Endodermal cell (in vitro differentiated cells): ENCODE measurements at regions not wholly inside any gene's neighbourhood (a gene's known extent, or its start where the extent isn't known, plus 50 kb on each side); places are given as distances from the start of the nearest gene placed in this dataset.

ENCODE experiments used
- DNase-seq: peaks from one replicate; pipeline ENCODE4 v3.0.0-alpha.2; 2017
- H3K27ac ChIP-seq: 2 replicates; pipeline ENCODE4 v1.5.1; 2013; ENCODE audit warnings: mild to moderate bottlenecking, low read depth, low read length, moderate library complexity
- H3K27me3 ChIP-seq: 2 replicates; pipeline ENCODE4 v1.6.1; 2013; ENCODE audit warnings: mild to moderate bottlenecking, low read length, moderate library complexity; ENCODE audit not compliant: insufficient read depth, control insufficient read depth, poor library complexity, severe bottlenecking
- H3K36me3 ChIP-seq: 2 replicates; pipeline ENCODE4 v1.7.0; 2013; ENCODE audit warnings: mild to moderate bottlenecking, low read length, moderate library complexity; ENCODE audit not compliant: control insufficient read depth, insufficient read depth
- H3K4me1 ChIP-seq: one replicate; pipeline ENCODE4 v1.7.0; 2013; ENCODE audit warnings: low read length; ENCODE audit not compliant: control insufficient read depth, insufficient read depth
- H3K4me3 ChIP-seq: 2 replicates; pipeline ENCODE4 v1.5.1; 2013; ENCODE audit warnings: mild to moderate bottlenecking, low read length, moderate library complexity
- H3K9ac ChIP-seq: 2 replicates; pipeline ENCODE4 v1.6.1; 2013; ENCODE audit warnings: mild to moderate bottlenecking, low read length, moderate library complexity; ENCODE audit not compliant: poor library complexity, severe bottlenecking; ENCODE audit errors: extremely low read depth
- H3K9me3 ChIP-seq: 2 replicates; pipeline ENCODE4 v1.6.1; 2013; ENCODE audit warnings: mild to moderate bottlenecking, low read length, moderate library complexity; ENCODE audit not compliant: control insufficient read depth
- H3K27ac Mint-ChIP-seq: 2 replicates; pipeline ENCODE4 v1.8.0; 2020; ENCODE audit warnings: mixed read lengths
- H3K27me3 Mint-ChIP-seq: 2 replicates; pipeline ENCODE4 v1.8.0; 2021; ENCODE audit warnings: mild to moderate bottlenecking, mixed read lengths; ENCODE audit not compliant: insufficient read depth
- H3K36me3 Mint-ChIP-seq: 2 replicates; pipeline ENCODE4 v1.8.0; 2020; ENCODE audit warnings: low read depth, mixed read lengths
- H3K4me1 Mint-ChIP-seq: 2 replicates; pipeline ENCODE4 v1.8.0; 2020; ENCODE audit warnings: mixed read lengths
- H3K4me3 Mint-ChIP-seq: 2 replicates; pipeline ENCODE4 v1.8.0; 2020; ENCODE audit warnings: mild to moderate bottlenecking, moderate library complexity, mixed read lengths
- H3K9me3 Mint-ChIP-seq: 2 replicates; pipeline ENCODE4 v1.8.0; 2020; ENCODE audit warnings: mild to moderate bottlenecking, mixed read lengths
- WGBS, 2 experiments: methylation state at CpG; one replicate each; pipeline versions ENCODE4 v1.1.5 to v1.1.7; 2013; ENCODE audit warnings: missing lambda C conversion rate in 2 of 2, mixed read lengths in 1 of 2; ENCODE audit not compliant: insufficient coverage in 1 of 2, insufficient read length in 1 of 2; 5-methylcytosine and 5-hydroxymethylcytosine counted together
- TF ChIP-seq, protein P1 (sequence below): fragments of 200-600 bp; sonication (generic); conservative IDR thresholded peaks from 2 replicates; pipeline ENCODE4 v1.5.0; 2021; ENCODE audit warnings: antibody characterized with exemption, mild to moderate bottlenecking

GRCh38 chr4:137307806-137308205 lies 224.5 kb downstream of the PCDH18 start:
- Histone ChIP-seq H3K27ac (no peak overlapping the region), H3K36me3 (no peaks in the 10 kb centered on the region), H3K4me3 (no peak overlapping the region), H3K9ac (no peak overlapping the region), H3K4me1 (peaks cover 3% of the 10 kb centered on the region), H3K27me3 (no peaks in the 10 kb centered on the region), H3K9me3 (peaks cover 10% of the 10 kb centered on the region)
- Mint-ChIP-seq H3K27me3 (no peaks in the 10 kb centered on the region), H3K4me3 (no peak overlapping the region), H3K9me3 (peaks cover 4% of the 10 kb centered on the region), H3K27ac (no peak overlapping the region), H3K36me3 (no peaks in the 10 kb centered on the region), H3K4me1 (peaks cover 14% of the 10 kb centered on the region)
- TF ChIP-seq, protein P1, sequence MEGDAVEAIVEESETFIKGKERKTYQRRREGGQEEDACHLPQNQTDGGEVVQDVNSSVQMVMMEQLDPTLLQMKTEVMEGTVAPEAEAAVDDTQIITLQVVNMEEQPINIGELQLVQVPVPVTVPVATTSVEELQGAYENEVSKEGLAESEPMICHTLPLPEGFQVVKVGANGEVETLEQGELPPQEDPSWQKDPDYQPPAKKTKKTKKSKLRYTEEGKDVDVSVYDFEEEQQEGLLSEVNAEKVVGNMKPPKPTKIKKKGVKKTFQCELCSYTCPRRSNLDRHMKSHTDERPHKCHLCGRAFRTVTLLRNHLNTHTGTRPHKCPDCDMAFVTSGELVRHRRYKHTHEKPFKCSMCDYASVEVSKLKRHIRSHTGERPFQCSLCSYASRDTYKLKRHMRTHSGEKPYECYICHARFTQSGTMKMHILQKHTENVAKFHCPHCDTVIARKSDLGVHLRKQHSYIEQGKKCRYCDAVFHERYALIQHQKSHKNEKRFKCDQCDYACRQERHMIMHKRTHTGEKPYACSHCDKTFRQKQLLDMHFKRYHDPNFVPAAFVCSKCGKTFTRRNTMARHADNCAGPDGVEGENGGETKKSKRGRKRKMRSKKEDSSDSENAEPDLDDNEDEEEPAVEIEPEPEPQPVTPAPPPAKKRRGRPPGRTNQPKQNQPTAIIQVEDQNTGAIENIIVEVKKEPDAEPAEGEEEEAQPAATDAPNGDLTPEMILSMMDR = no peak
- DNase-seq = no peak

DNA sequence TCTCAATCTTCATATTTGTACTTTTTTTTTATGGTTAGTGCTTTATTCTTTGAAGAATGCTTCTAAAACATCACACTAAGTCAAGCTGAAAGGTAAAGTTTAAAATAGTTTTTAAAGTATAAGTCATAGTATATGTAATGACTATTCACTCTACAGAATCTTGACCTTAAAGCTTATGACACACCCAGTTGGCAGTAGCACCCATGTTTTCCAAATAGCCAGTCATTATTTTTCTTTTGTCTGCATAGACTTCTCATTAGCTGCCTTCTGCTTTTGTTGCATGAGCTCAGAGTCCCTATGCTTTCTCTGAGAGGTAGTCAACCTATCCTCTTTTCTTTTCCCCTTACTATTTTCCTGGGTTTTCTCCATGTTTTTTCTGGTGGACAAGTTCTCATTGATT lies 231.5 kb downstream of the PCDH18 start:
- H3K4me1 Mint-ChIP-seq = peaks cover 7% of the 10 kb centered on the region
- H3K36me3 Mint-ChIP-seq = no peaks in the 10 kb centered on the region
- H3K9ac ChIP-seq = no peak overlapping the region
- no peaks in the 10 kb centered on the region for H3K36me3 ChIP-seq
- peaks cover 5% of the 10 kb centered on the region for H3K4me1 ChIP-seq
- H3K27me3 Mint-ChIP-seq = no peaks in the 10 kb centered on the region
- no peaks in the 10 kb centered on the region for H3K9me3 Mint-ChIP-seq
- no peak for DNase-seq
- TF ChIP-seq, protein P1 = no peak
- no peak overlapping the region for H3K27ac ChIP-seq
- no peak overlapping the region for H3K4me3 Mint-ChIP-seq
- H3K27ac Mint-ChIP-seq = no peak overlapping the region
- no peaks in the 10 kb centered on the region for H3K9me3 ChIP-seq
- H3K4me3 ChIP-seq = no peak overlapping the region
- no peaks in the 10 kb centered on the region for H3K27me3 ChIP-seq

DNA sequence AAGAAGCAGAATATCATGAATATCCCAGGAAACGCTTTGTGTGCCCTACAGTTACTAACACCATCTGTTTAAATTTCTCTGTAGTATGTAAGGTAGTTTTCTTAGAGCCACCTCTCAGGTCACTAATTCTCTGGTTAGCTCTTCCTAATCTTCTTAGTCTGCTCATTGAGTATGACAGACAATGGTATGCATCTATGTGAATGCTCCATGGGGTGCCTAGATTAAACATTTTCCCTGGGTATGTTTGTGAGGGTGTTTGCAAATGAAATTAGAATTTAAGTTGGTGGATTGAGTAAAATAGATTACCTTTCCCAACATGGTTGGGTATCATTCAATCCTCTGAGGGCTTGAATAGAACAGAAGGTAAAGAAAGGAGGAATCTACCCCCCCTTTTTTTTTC lies 233.0 kb downstream of the PCDH18 start:
- no peak overlapping the region for H3K9ac ChIP-seq
- WGBS, 2 experiments = 75% methylated on average over 1 of the region's 1 CpG; no CpG with 5 or more reads in 1 of the 2 experiments

More for the DNA sequence above, 233.0 kb downstream of the PCDH18 start:
- DNase-seq = no peak
- Histone ChIP-seq H3K27ac (no peak overlapping the region), H3K9me3 (no peaks in the 10 kb centered on the region), H3K36me3 (no peaks in the 10 kb centered on the region), H3K4me3 (no peak overlapping the region), H3K4me1 (peaks cover 5% of the 10 kb centered on the region), H3K27me3 (no peaks in the 10 kb centered on the region)
- Mint-ChIP-seq H3K27ac (no peak overlapping the region), H3K36me3 (no peaks in the 10 kb centered on the region), H3K27me3 (no peaks in the 10 kb centered on the region), H3K9me3 (no peaks in the 10 kb centered on the region), H3K4me1 (peaks cover 3% of the 10 kb centered on the region), H3K4me3 (no peak overlapping the region)
- TF ChIP-seq, protein P1 = no peak
